NCI-H187 treated with DMSO at 0.1 percent for 48 hours (cell line): ENCODE measurements at regions not wholly inside any gene's neighbourhood (a gene's known extent, or its start where the extent isn't known, plus 50 kb on each side); places are given as distances from the start of the nearest gene placed in this dataset.

ENCODE experiments used
- DNase-seq: peaks from one replicate; lab custom pipeline; 2025; lab: John Stamatoyannopoulos, UW

- DNase-seq: no peak
Observed at GRCh38 chr5:68482199-68482598, 266.6 kb downstream of the PIK3R1 start.

- DNase-seq: no peak
Observed at GRCh38 chr5:68484307-68485068, 268.9 kb downstream of the PIK3R1 start.

- no peak for DNase-seq
Observed at GRCh38 chr5:68489556-68489955, 274.0 kb downstream of the PIK3R1 start.

- no peak for DNase-seq
Observed at GRCh38 chr5:68490406-68490805, 274.9 kb downstream of the PIK3R1 start.

- DNase-seq: no peak
Observed at GRCh38 chr5:68494771-68495170, 279.2 kb downstream of the PIK3R1 start.

- no peak for DNase-seq
Observed at GRCh38 chr5:68499987-68500386, 284.4 kb downstream of the PIK3R1 start.

- no peak for DNase-seq
Observed at GRCh38 chr5:68500813-68501212, 285.3 kb downstream of the PIK3R1 start.

- no peak for DNase-seq
Observed at GRCh38 chr5:68502531-68502930, 287.0 kb downstream of the PIK3R1 start.

- no peak for DNase-seq
Observed at GRCh38 chr5:68504306-68504705, 288.8 kb downstream of the PIK3R1 start.

GRCh38 chr5:68505917-68506860, 290.6 kb downstream of the PIK3R1 start:
- DNase-seq: no peak

GRCh38 chr5:68515514-68515913, 300.0 kb downstream of the PIK3R1 start:
- no peak for DNase-seq

- no peak for DNase-seq
Observed at GRCh38 chr5:68518286-68518685, 302.7 kb downstream of the PIK3R1 start.

- no peak for DNase-seq
Observed at GRCh38 chr5:68519143-68519542, 303.6 kb downstream of the PIK3R1 start.

GRCh38 chr5:68521776-68522175, 306.2 kb downstream of the PIK3R1 start:
- DNase-seq: no peak

GRCh38 chr5:68522863-68523262, 307.3 kb downstream of the PIK3R1 start:
- no peak for DNase-seq

- DNase-seq: no peak
Observed at GRCh38 chr5:68528821-68529273, 313.3 kb downstream of the PIK3R1 start.

GRCh38 chr5:68529581-68529980, 314.0 kb downstream of the PIK3R1 start:
- DNase-seq: no peak

GRCh38 chr5:68531970-68532369, 316.4 kb downstream of the PIK3R1 start:
- DNase-seq: no peak

GRCh38 chr5:68533051-68533450, 317.5 kb downstream of the PIK3R1 start:
- DNase-seq: no peak

GRCh38 chr5:68533571-68534084, 318.1 kb downstream of the PIK3R1 start:
- peak; percentile 82 for DNase-seq

- DNase-seq: peak; percentile 94
Observed at GRCh38 chr5:68534131-68534940, 318.8 kb downstream of the PIK3R1 start.
